ENCODE measurements at regions not wholly inside any gene's neighbourhood (a gene's known extent, or its start where the extent isn't known, plus 50 kb on each side); places are given as distances from the start of the nearest gene placed in this dataset.

GRCh38 chr22:23415490-23415851 is 164.6 kb downstream of the IGLL1 start:
- Histone ChIP-seq H3K9ac (ENCODE audit: low read length) (no peak overlapping the region), H4K20me1 (ENCODE audit: insufficient read depth, low read length) (no peaks in the 10 kb centered on the region), H3K4me2 (ENCODE audit: low read length) (no peak overlapping the region), H3K4me1 (ENCODE audit: insufficient read depth, low read length, severe bottlenecking) (no peaks in the 10 kb centered on the region), H3K27ac (ENCODE audit: low read depth, low read length, poor library complexity, severe bottlenecking) (no peak overlapping the region), H2AFZ (ENCODE audit: low read length) (no peak overlapping the region), H3K79me2 (ENCODE audit: insufficient read depth, low read length) (no peaks in the 10 kb centered on the region), H3K9me3 (ENCODE audit: low read length) (no peaks in the 10 kb centered on the region), H3K9me2 (ENCODE audit: low read depth, low read length) (no peaks in the 10 kb centered on the region), H3K4me3 (ENCODE audit: low read depth, low read length, poor library complexity, severe bottlenecking) (no peak overlapping the region), H3K27me3 (ENCODE audit: insufficient read depth, low read length) (0 out of 2 replicates have a peak, but pooled peaks cover 5% of the 10 kb centered on the region), H3K36me3 (ENCODE audit: insufficient read depth, low read length) (no peaks in the 10 kb centered on the region), H3F3A (ENCODE audit: insufficient read depth, low read length) (no peaks in the 10 kb centered on the region)
- no peak for TF ChIP-seq CTCF (IDR thresholded peaks at IDR 0.05; ENCODE audit: low read length)
- no peak for TF ChIP-seq EZH2 (IDR thresholded peaks at IDR 0.05; ENCODE audit: borderline replicate concordance, low read length)

- Histone ChIP-seq H3K9ac (ENCODE audit: low read length) (no peak overlapping the region), H3K9me3 (ENCODE audit: low read length) (no peaks in the 10 kb centered on the region), H3K79me2 (ENCODE audit: insufficient read depth, low read length) (no peaks in the 10 kb centered on the region), H3K4me2 (ENCODE audit: low read length) (no peak overlapping the region), H3K27me3 (ENCODE audit: insufficient read depth, low read length) (0 out of 2 replicates have a peak, but pooled peaks cover 6% of the 10 kb centered on the region), H3K27ac (ENCODE audit: low read depth, low read length, poor library complexity, severe bottlenecking) (no peak overlapping the region), H3F3A (ENCODE audit: insufficient read depth, low read length) (no peaks in the 10 kb centered on the region), H2AFZ (ENCODE audit: low read length) (no peak overlapping the region), H3K4me3 (ENCODE audit: low read depth, low read length, poor library complexity, severe bottlenecking) (no peak overlapping the region), H3K4me1 (ENCODE audit: insufficient read depth, low read length, severe bottlenecking) (no peaks in the 10 kb centered on the region), H3K9me2 (ENCODE audit: low read depth, low read length) (no peaks in the 10 kb centered on the region), H3K36me3 (ENCODE audit: insufficient read depth, low read length) (no peaks in the 10 kb centered on the region), H4K20me1 (ENCODE audit: insufficient read depth, low read length) (no peaks in the 10 kb centered on the region)
- no peak for TF ChIP-seq CTCF (IDR thresholded peaks at IDR 0.05; ENCODE audit: low read length)
- TF ChIP-seq EZH2 (IDR thresholded peaks at IDR 0.05; ENCODE audit: borderline replicate concordance, low read length): no peak
Measured at GRCh38 chr22:23414727-23415489, 165.2 kb downstream of the IGLL1 start.

GRCh38 chr22:23411739-23412138 is 168.4 kb downstream of the IGLL1 start:
- Histone ChIP-seq H4K20me1 (ENCODE audit: insufficient read depth, low read length) (no peaks in the 10 kb centered on the region), H3K4me3 (ENCODE audit: low read depth, low read length, poor library complexity, severe bottlenecking) (no peak overlapping the region), H3F3A (ENCODE audit: insufficient read depth, low read length) (no peaks in the 10 kb centered on the region), H3K36me3 (ENCODE audit: insufficient read depth, low read length) (no peaks in the 10 kb centered on the region), H3K9me2 (ENCODE audit: low read depth, low read length) (no peaks in the 10 kb centered on the region), H2AFZ (ENCODE audit: low read length) (no peak overlapping the region), H3K9me3 (ENCODE audit: low read length) (no peaks in the 10 kb centered on the region), H3K4me1 (ENCODE audit: insufficient read depth, low read length, severe bottlenecking) (peaks cover 5% of the 10 kb centered on the region), H3K27me3 (ENCODE audit: insufficient read depth, low read length) (0 out of 2 replicates have a peak, but pooled peaks cover 6% of the 10 kb centered on the region), H3K79me2 (ENCODE audit: insufficient read depth, low read length) (no peaks in the 10 kb centered on the region), H3K4me2 (ENCODE audit: low read length) (no peak overlapping the region), H3K27ac (ENCODE audit: low read depth, low read length, poor library complexity, severe bottlenecking) (no peak overlapping the region), H3K9ac (ENCODE audit: low read length) (no peak overlapping the region)
- TF ChIP-seq EZH2 (IDR thresholded peaks at IDR 0.05; ENCODE audit: borderline replicate concordance, low read length): no peak
- TF ChIP-seq CTCF (IDR thresholded peaks at IDR 0.05; ENCODE audit: low read length): no peak

All from OCI-LY1 (cell line).